Adrenal gland (tissue), 9 donors: ENCODE measurements at regions not wholly inside any gene's neighbourhood (a gene's known extent, or its start where the extent isn't known, plus 50 kb on each side); places are given as distances from the start of the nearest gene placed in this dataset.

ENCODE experiments used
- DNase-seq, 7 donors: peaks; one replicate each; pipeline ENCODE4 v3.0.0-alpha.2; 2019 to 2020
- H3K27ac ChIP-seq, 5 donors: fragments of 200-600 bp; sonication (generic) in 4 of 5; 1 replicate in 3 of 5; 2 replicates in 2 of 5; pipeline versions ENCODE4 v1.5.1 to v1.8.0; 2016 to 2020; ENCODE audit warnings: mild to moderate bottlenecking in 1 of 5
- H3K27me3 ChIP-seq: fragments of 200-600 bp; 2 replicates; pipeline ENCODE4 v1.8.0; 2021
- H3K36me3 ChIP-seq, 2 donors: fragments of 200-600 bp; replicated peaks in 1 of 2; 1 replicate in 1 of 2; 2 replicates in 1 of 2; pipeline versions ENCODE4 v1.5.1 to v1.8.0; 2018 to 2022
- H3K4me1 ChIP-seq, 2 donors: fragments of 200-600 bp; replicated peaks in 1 of 2; 1 replicate in 1 of 2; 2 replicates in 1 of 2; pipeline versions ENCODE4 v1.5.1 to v1.8.0; 2018 to 2021
- H3K4me3 ChIP-seq, 4 donors: fragments of 200-600 bp; sonication (generic) in 3 of 4; one replicate each; pipeline ENCODE4 v1.5.1; 2016 to 2018
- H3K9me3 ChIP-seq, 3 donors: fragments of 200-600 bp; sonication (generic) in 1 of 3; replicated peaks in 1 of 3; 1 replicate in 2 of 3; 2 replicates in 1 of 3; pipeline versions ENCODE4 v1.5.1 to v1.8.0; 2016 to 2021
- POLR2A ChIP-seq, 2 donors: fragments of 450-650 bp; IDR thresholded peaks; one replicate each; pipeline ENCODE4 v1.6.1; 2017; ENCODE audit warnings: antibody characterized with exemption in 2 of 2, mild to moderate bottlenecking in 2 of 2, moderate library complexity in 1 of 2
- WGBS, 4 donors: extraction: QIAGEN DNeasy Blood & Tissue Kit in 2 of 4; methylation state at CpG; one replicate each; pipeline versions ENCODE4 v1.1.5 to v1.1.7; 2013 to 2017; 5-methylcytosine and 5-hydroxymethylcytosine counted together
- intact Hi-C, 2 donors: fragments of 100-400 bp; cut with DNase I; formaldehyde crosslinking; loops; one replicate each; pipeline versions ENCODE4 v1.14.1 to v1.15.0; 2022 to 2023
- TF ChIP-seq, protein P1 (sequence below), 6 experiments: fragments of 450-650 bp in 4 of 6; fragments of 200-600 bp in 2 of 6; sonication (generic) in 1 of 6; IDR thresholded peaks; 1 replicate in 5 of 6; 2 replicates in 1 of 6; pipeline versions ENCODE4 v1.5.1 to v1.8.0; 2016 to 2021; ENCODE audit warnings: antibody characterized with exemption in 6 of 6, mild to moderate bottlenecking in 2 of 6, moderate library complexity in 1 of 6
- donor health status: healthy with polysubstance abuse.
- donor health status: Bipolar disorder and iron deficiency.
- donor health status: DM: yes; HTN: yes; CAD: no.
- donor health status: DM: no; HTN: no; CAD: no.
- donor health status: DM: no; HTN: no; CAD: no.

GRCh38 chr16:11494433-11494832 is 92.3 kb downstream of the LITAF start:
- TF ChIP-seq, protein P1, sequence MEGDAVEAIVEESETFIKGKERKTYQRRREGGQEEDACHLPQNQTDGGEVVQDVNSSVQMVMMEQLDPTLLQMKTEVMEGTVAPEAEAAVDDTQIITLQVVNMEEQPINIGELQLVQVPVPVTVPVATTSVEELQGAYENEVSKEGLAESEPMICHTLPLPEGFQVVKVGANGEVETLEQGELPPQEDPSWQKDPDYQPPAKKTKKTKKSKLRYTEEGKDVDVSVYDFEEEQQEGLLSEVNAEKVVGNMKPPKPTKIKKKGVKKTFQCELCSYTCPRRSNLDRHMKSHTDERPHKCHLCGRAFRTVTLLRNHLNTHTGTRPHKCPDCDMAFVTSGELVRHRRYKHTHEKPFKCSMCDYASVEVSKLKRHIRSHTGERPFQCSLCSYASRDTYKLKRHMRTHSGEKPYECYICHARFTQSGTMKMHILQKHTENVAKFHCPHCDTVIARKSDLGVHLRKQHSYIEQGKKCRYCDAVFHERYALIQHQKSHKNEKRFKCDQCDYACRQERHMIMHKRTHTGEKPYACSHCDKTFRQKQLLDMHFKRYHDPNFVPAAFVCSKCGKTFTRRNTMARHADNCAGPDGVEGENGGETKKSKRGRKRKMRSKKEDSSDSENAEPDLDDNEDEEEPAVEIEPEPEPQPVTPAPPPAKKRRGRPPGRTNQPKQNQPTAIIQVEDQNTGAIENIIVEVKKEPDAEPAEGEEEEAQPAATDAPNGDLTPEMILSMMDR (IDR thresholded peaks at IDR 0.05) = no peak
- no peak for TF ChIP-seq POLR2A (IDR thresholded peaks at IDR 0.05)
- 91 to 94% (median 92%) methylated on average over 3 to 12 of the region's 12 CpGs; no CpG with 5 or more reads in 1 of the 4 donors for WGBS, 4 donors
- H3K27ac ChIP-seq = no peak overlapping the region

DNA sequence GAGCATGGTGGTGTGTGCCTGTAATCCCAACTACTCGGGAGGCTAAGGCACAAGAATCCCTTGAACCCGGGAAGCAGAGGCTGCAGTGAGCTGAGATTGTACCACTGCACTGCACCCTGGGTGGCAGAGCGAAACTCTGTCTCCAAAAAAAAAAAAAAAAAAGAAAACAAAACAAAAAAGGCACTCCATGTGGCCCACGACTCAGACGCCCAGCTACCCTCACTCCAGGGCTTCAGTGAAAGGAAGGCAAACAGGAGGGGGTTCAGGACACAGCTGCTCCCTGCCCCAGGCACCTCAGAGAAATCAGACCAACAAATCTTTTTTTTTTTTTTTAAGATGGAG is 91.7 kb downstream of the LITAF start:
- Histone ChIP-seq H3K4me1 (peaks cover 21 to 29% of the 10 kb centered on the region in 2 donors), H3K27me3 (no peaks in the 10 kb centered on the region), H3K9me3 (no peaks in the 10 kb centered on the region), H3K4me3 (no peak overlapping the region), H3K36me3 (no peaks in the 10 kb centered on the region), H3K27ac (peak overlapping the region in 1 of 5 donors; percentile 27)
- intact Hi-C loops = no loop called here
- no peak for DNase-seq
- 83 to 93% (median 92%) methylated on average over 5 of the region's 5 CpGs for WGBS, 4 donors
- TF ChIP-seq, protein P1 (IDR thresholded peaks at IDR 0.05) = no peak
- TF ChIP-seq POLR2A (IDR thresholded peaks at IDR 0.05) = no peak

More at GRCh38 chr16:11494433-11494832, 92.3 kb downstream of the LITAF start:
- DNase-seq = no peak
- H3K27me3 ChIP-seq = no peaks in the 10 kb centered on the region
- no peaks in the 10 kb centered on the region for H3K9me3 ChIP-seq
- intact Hi-C loops = no loop called here
- H3K36me3 ChIP-seq = no peaks in the 10 kb centered on the region
- H3K4me1 ChIP-seq = peaks cover 21 to 29% of the 10 kb centered on the region in 2 donors
- no peak overlapping the region for H3K4me3 ChIP-seq
